Trophoblast cell (in vitro differentiated cells and primary cell): ENCODE measurements at regions not wholly inside any gene's neighbourhood (a gene's known extent, or its start where the extent isn't known, plus 50 kb on each side); places are given as distances from the start of the nearest gene placed in this dataset.

Source experiments
- DNase-seq, 2 donors: peaks; one replicate each; pipeline ENCODE4 v3.0.0-alpha.2; 2016
- H2AFZ ChIP-seq: 2 replicates; pipeline ENCODE4 v1.6.1; 2013; ENCODE audit warnings: low read length, moderate library complexity, mild to moderate bottlenecking; ENCODE audit not compliant: insufficient read depth, poor library complexity
- H2AK5ac ChIP-seq: 2 replicates; pipeline ENCODE4 v1.6.1; 2013; ENCODE audit warnings: mild to moderate bottlenecking, low read length
- H2BK120ac ChIP-seq: 2 replicates; pipeline ENCODE4 v1.6.1; 2013; ENCODE audit warnings: low read length, mild to moderate bottlenecking, moderate library complexity; ENCODE audit not compliant: insufficient read depth, poor library complexity
- H2BK12ac ChIP-seq: 2 replicates; pipeline ENCODE4 v1.6.1; 2013; ENCODE audit warnings: mild to moderate bottlenecking, low read length, moderate library complexity
- H2BK5ac ChIP-seq: 2 replicates; pipeline ENCODE4 v1.6.1; 2013; ENCODE audit warnings: low read length, low read depth, moderate library complexity, mild to moderate bottlenecking; ENCODE audit not compliant: poor library complexity
- H3K14ac ChIP-seq: 2 replicates; pipeline ENCODE4 v1.6.1; 2013; ENCODE audit warnings: mild to moderate bottlenecking, low read length
- H3K18ac ChIP-seq: 2 replicates; pipeline ENCODE4 v1.6.1; 2013; ENCODE audit warnings: mild to moderate bottlenecking, low read length
- H3K23ac ChIP-seq: 2 replicates; pipeline ENCODE4 v1.6.1; 2013; ENCODE audit warnings: low read length
- H3K27ac ChIP-seq: 2 replicates; pipeline ENCODE4 v1.5.1; 2013; ENCODE audit warnings: low read depth, mild to moderate bottlenecking, inconsistent platforms, low read length, moderate library complexity
- H3K27me3 ChIP-seq: 2 replicates; pipeline ENCODE4 v1.6.1; 2013; ENCODE audit warnings: inconsistent platforms, mild to moderate bottlenecking, low read length, moderate library complexity; ENCODE audit not compliant: insufficient read depth
- H3K36me3 ChIP-seq, 2 experiments: 1 replicate in 1 of 2; 2 replicates in 1 of 2; pipeline ENCODE4 v1.6.1; 2013; ENCODE audit warnings: low read length in 2 of 2, mild to moderate bottlenecking in 2 of 2, moderate library complexity in 1 of 2; ENCODE audit not compliant: insufficient read depth in 2 of 2, control insufficient read depth in 1 of 2
- H3K4ac ChIP-seq: 2 replicates; pipeline ENCODE4 v1.6.1; 2013; ENCODE audit warnings: low read depth, mild to moderate bottlenecking, low read length, moderate library complexity
- H3K4me1 ChIP-seq, 2 experiments: 1 replicate in 1 of 2; 2 replicates in 1 of 2; pipeline ENCODE4 v1.6.1; 2013; ENCODE audit warnings: low read length in 2 of 2, mild to moderate bottlenecking in 2 of 2, moderate library complexity in 1 of 2; ENCODE audit not compliant: insufficient read depth in 2 of 2, control insufficient read depth in 1 of 2
- H3K4me2 ChIP-seq: 2 replicates; pipeline ENCODE4 v1.6.1; 2013; ENCODE audit warnings: inconsistent platforms, mild to moderate bottlenecking, low read length, moderate library complexity
- H3K4me3 ChIP-seq: 2 replicates; pipeline ENCODE4 v1.5.1; 2013; ENCODE audit warnings: mild to moderate bottlenecking, low read depth, low read length, inconsistent platforms
- H3K79me1 ChIP-seq: one replicate; pipeline ENCODE4 v1.6.1; 2013; ENCODE audit warnings: low read length
- H3K79me2 ChIP-seq: 2 replicates; pipeline ENCODE4 v1.6.1; 2013; ENCODE audit warnings: low read length, mild to moderate bottlenecking; ENCODE audit not compliant: control insufficient read depth, insufficient read depth, poor library complexity
- H3K9ac ChIP-seq: 2 replicates; pipeline ENCODE4 v1.6.1; 2013; ENCODE audit warnings: mild to moderate bottlenecking, low read length
- H3K9me3 ChIP-seq: 2 replicates; pipeline ENCODE4 v1.6.1; 2013; ENCODE audit warnings: low read depth, mild to moderate bottlenecking, control low read depth, inconsistent platforms, low read length; ENCODE audit not compliant: insufficient read depth
- H4K12ac ChIP-seq: 2 replicates; pipeline ENCODE4 v1.6.1; 2013; ENCODE audit warnings: low read depth, mild to moderate bottlenecking, low read length, moderate library complexity
- H4K8ac ChIP-seq: 2 replicates; pipeline ENCODE4 v1.6.1; 2013; ENCODE audit warnings: low read depth, mild to moderate bottlenecking, low read length, moderate library complexity
- H4K91ac ChIP-seq: one replicate; pipeline ENCODE4 v1.6.1; 2013; ENCODE audit warnings: low read depth, mild to moderate bottlenecking, low read length, moderate library complexity
- whole genome bisulfite sequencing: extraction: QIAGEN DNeasy Blood & Tissue Kit; methylation state at CpG from one replicate; pipeline ENCODE4 v1.1.7; 2013; ENCODE audit warnings: missing lambda C conversion rate; ENCODE audit not compliant: insufficient read length, insufficient coverage; ENCODE audit errors: extremely low coverage; 5-methylcytosine and 5-hydroxymethylcytosine counted together

- no peak overlapping the region for H2BK120ac ChIP-seq
- H3K4me2 ChIP-seq: no peak overlapping the region
- no peak overlapping the region for H3K18ac ChIP-seq
- no peak overlapping the region for H3K27ac ChIP-seq
- no peaks in the 10 kb centered on the region for H3K27me3 ChIP-seq
- H2AFZ ChIP-seq: no peak overlapping the region
- H3K9ac ChIP-seq: no peak overlapping the region
- WGBS: no CpG with 5 or more reads among the region's 9 CpGs
- no peak overlapping the region for H3K4ac ChIP-seq
- DNase-seq: no peak
- no peak overlapping the region for H4K8ac ChIP-seq
- H2AK5ac ChIP-seq: no peak overlapping the region
- H3K4me1 ChIP-seq: peaks cover 2 to 4% of the 10 kb centered on the region in 2 experiments
- H3K23ac ChIP-seq: no peak overlapping the region
- no peaks in the 10 kb centered on the region for H3K36me3 ChIP-seq
- H3K79me1 ChIP-seq: no peaks in the 10 kb centered on the region
- no peaks in the 10 kb centered on the region for H3K9me3 ChIP-seq
- no peak overlapping the region for H3K4me3 ChIP-seq
- H2BK5ac ChIP-seq: no peak overlapping the region
- no peak overlapping the region for H2BK12ac ChIP-seq
- H3K79me2 ChIP-seq: no peaks in the 10 kb centered on the region
- no peak overlapping the region for H3K14ac ChIP-seq
- no peak overlapping the region for H4K12ac ChIP-seq
- no peak overlapping the region for H4K91ac ChIP-seq
Measured at GRCh38 chr6:137416376-137417109, 77.7 kb downstream of the OLIG3 start.

- Histone ChIP-seq H3K27ac (no peak overlapping the region), H3K18ac (no peak overlapping the region), H3K14ac (no peak overlapping the region), H3K4me3 (no peak overlapping the region), H3K9ac (no peak overlapping the region), H4K8ac (no peak overlapping the region), H3K36me3 (no peaks in the 10 kb centered on the region), H3K4ac (no peak overlapping the region), H2BK12ac (no peak overlapping the region), H3K79me2 (no peaks in the 10 kb centered on the region), H2BK120ac (no peak overlapping the region), H3K27me3 (no peaks in the 10 kb centered on the region), H2AK5ac (no peak overlapping the region), H3K4me1 (peaks cover 2 to 4% of the 10 kb centered on the region in 2 experiments), H3K23ac (no peak overlapping the region), H3K79me1 (no peaks in the 10 kb centered on the region), H3K4me2 (peak overlapping the region; percentile 73), H4K12ac (no peak overlapping the region), H2BK5ac (no peak overlapping the region), H3K9me3 (no peaks in the 10 kb centered on the region), H2AFZ (no peak overlapping the region), H4K91ac (no peak overlapping the region)
- DNase-seq: no peak
- no CpG with 5 or more reads among the region's 5 CpGs for WGBS
Measured at GRCh38 chr6:137415834-137416190, 78.4 kb downstream of the OLIG3 start.

DNA sequence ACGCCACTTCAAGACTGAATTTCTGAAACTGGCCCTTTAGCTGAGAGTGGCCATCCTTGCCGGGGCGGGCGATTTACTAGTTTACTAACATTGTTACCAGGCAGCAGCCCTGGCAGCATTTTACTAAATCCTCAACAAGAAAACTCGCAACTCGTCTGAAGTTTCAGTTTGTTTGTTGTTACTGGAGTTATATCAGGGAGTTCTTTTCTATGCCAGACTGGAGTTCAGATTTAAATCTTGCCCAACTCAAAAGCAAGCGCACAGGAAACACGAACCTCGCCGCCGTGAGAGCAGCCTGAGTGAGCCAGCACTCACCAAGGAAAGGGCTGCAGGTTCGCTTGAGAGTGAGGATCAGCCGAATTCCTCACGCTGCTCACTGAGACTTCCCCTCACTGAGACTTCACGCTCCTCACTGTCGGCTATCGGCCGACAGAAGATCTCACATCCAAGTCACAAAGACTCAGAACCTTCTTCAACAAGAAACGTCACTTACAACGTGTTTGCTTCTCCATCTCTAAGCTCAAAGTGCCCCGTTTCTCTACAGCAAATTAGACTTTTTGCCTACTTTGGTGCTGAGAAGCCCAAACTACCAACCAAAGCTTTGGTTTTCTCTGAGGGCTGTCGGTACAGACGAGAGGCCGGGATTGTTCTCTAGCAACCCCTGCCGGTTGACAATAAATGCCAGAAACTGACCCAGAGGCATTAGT, 78.9 kb downstream of the OLIG3 start:
- Histone ChIP-seq H2BK5ac (no peak overlapping the region), H2BK120ac (no peak overlapping the region), H3K27ac (no peak overlapping the region), H4K91ac (no peak overlapping the region), H3K4me3 (peak overlapping the region; percentile 55), H3K4ac (no peak overlapping the region), H3K4me2 (peak overlapping the region; percentile 73), H3K4me1 (peaks cover 2 to 4% of the 10 kb centered on the region in 2 experiments), H4K12ac (no peak overlapping the region), H3K18ac (no peak overlapping the region), H3K79me2 (no peaks in the 10 kb centered on the region), H2AFZ (peak overlapping the region; percentile 57), H3K9ac (no peak overlapping the region), H3K23ac (no peak overlapping the region), H3K36me3 (no peaks in the 10 kb centered on the region), H2BK12ac (no peak overlapping the region), H3K9me3 (no peaks in the 10 kb centered on the region), H3K27me3 (no peaks in the 10 kb centered on the region), H4K8ac (peak overlapping the region; percentile 40), H2AK5ac (no peak overlapping the region), H3K79me1 (no peaks in the 10 kb centered on the region), H3K14ac (no peak overlapping the region)
- DNase-seq: peak; percentile 53 to 79
- WGBS: no CpG with 5 or more reads among the region's 25 CpGs

DNA sequence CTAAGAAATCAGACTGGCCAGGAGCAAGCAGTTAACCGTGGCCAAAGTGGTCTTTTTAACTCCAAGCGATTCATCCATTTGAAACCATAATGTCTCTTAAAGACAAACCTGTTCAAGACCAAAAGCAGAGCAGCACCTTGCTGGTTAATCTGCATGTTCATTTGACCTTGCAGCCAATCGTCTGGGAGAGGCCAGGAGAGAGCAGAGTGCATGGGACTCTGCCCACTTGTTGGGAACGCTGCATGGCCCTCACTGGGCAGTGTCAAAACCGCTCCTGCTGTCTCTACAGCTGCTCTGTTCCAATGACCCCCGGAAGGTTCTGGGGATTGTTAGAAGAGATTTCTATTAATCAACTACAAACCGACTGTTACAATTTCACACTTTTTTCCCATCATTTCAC, 79.6 kb downstream of the OLIG3 start:
- H4K91ac ChIP-seq: no peak overlapping the region
- H3K27ac ChIP-seq: no peak overlapping the region
- no peak overlapping the region for H2BK5ac ChIP-seq
- H2AFZ ChIP-seq: no peak overlapping the region
- no peaks in the 10 kb centered on the region for H3K27me3 ChIP-seq
- no CpG with 5 or more reads among the region's 7 CpGs for WGBS
- no peak for DNase-seq
- no peak overlapping the region for H2AK5ac ChIP-seq
- H3K4me2 ChIP-seq: no peak overlapping the region
- H3K79me2 ChIP-seq: no peaks in the 10 kb centered on the region
- H3K14ac ChIP-seq: no peak overlapping the region
- no peak overlapping the region for H3K23ac ChIP-seq
- H3K4me1 ChIP-seq: peaks cover 2 to 4% of the 10 kb centered on the region in 2 experiments
- no peaks in the 10 kb centered on the region for H3K79me1 ChIP-seq
- no peak overlapping the region for H3K18ac ChIP-seq
- no peak overlapping the region for H4K8ac ChIP-seq
- H3K9ac ChIP-seq: no peak overlapping the region
- no peaks in the 10 kb centered on the region for H3K9me3 ChIP-seq
- no peak overlapping the region for H3K4ac ChIP-seq
- H2BK12ac ChIP-seq: no peak overlapping the region
- H3K36me3 ChIP-seq: no peaks in the 10 kb centered on the region
- H3K4me3 ChIP-seq: no peak overlapping the region
- H4K12ac ChIP-seq: no peak overlapping the region
- H2BK120ac ChIP-seq: no peak overlapping the region
